Loucy (cell line): ENCODE measurements at regions not wholly inside any gene's neighbourhood (a gene's known extent, or its start where the extent isn't known, plus 50 kb on each side); places are given as distances from the start of the nearest gene placed in this dataset.

Experiments
- CTCF ChIP-seq: fragments of 200-600 bp; sonication (generic); conservative IDR thresholded peaks from 2 replicates; pipeline ENCODE4 v1.5.1; 2014; ENCODE audit warnings: mild to moderate bottlenecking, antibody characterized with exemption, low read length
- EZH2phosphoT487 ChIP-seq: fragments of 200-600 bp; IDR thresholded peaks from 2 replicates; pipeline ENCODE4 v1.6.1; 2018; ENCODE audit warnings: antibody characterized with exemption, mild to moderate bottlenecking, moderate library complexity, borderline replicate concordance

- no peak for TF ChIP-seq CTCF
- TF ChIP-seq EZH2phosphoT487 = no peak
Measured at GRCh38 chr12:46506198-46506597, 133.6 kb upstream of the SLC38A2 start.
